Cardiac septum (tissue), 1 donor: ENCODE measurements at regions not wholly inside any gene's neighbourhood (a gene's known extent, or its start where the extent isn't known, plus 50 kb on each side); places are given as distances from the start of the nearest gene placed in this dataset.

Experiments used
- DNase-seq: peaks from one replicate; pipeline ENCODE4 v3.0.0-alpha.2; 2020; ENCODE audit warnings: low spot score
- intact Hi-C: fragments of 100-400 bp; cut with DNase I; formaldehyde crosslinking; loops from one replicate; pipeline ENCODE4 v1.14.0; 2022
- donor health status: DM: no; HTN: no; CAD: no.

- intact Hi-C loops = no loop called here
- no peak for DNase-seq
Measured at GRCh38 chr15:85298941-85299340, 81.5 kb upstream of the AKAP13 start.

GRCh38 chr15:85302271-85302670 lies 78.1 kb upstream of the AKAP13 start:
- intact Hi-C loops = no loop called here

GRCh38 chr15:85305050-85305449 lies 75.4 kb upstream of the AKAP13 start:
- intact Hi-C loops = no loop called here
- no peak for DNase-seq

More at GRCh38 chr15:85302271-85302670, 78.1 kb upstream of the AKAP13 start:
- DNase-seq = no peak

- intact Hi-C loops = no loop called here
- no peak for DNase-seq
Measured at GRCh38 chr15:85306946-85307686, 73.3 kb upstream of the AKAP13 start.

- intact Hi-C loops = no loop called here
- no peak for DNase-seq
Measured at GRCh38 chr15:85307687-85308045, 72.7 kb upstream of the AKAP13 start.

- intact Hi-C loops = no loop called here
- no peak for DNase-seq
Measured at GRCh38 chr15:85311647-85312046, 68.8 kb upstream of the AKAP13 start.

GRCh38 chr15:85312486-85312885 lies 67.9 kb upstream of the AKAP13 start:
- no peak for DNase-seq
- intact Hi-C loops = no loop called here

GRCh38 chr15:85312929-85313331 lies 67.5 kb upstream of the AKAP13 start:
- intact Hi-C loops = no loop called here
- DNase-seq = no peak

GRCh38 chr15:85313339-85313738 lies 67.1 kb upstream of the AKAP13 start:
- intact Hi-C loops = no loop called here
- DNase-seq = no peak

GRCh38 chr15:85314146-85314545 lies 66.3 kb upstream of the AKAP13 start:
- intact Hi-C loops = no loop called here
- no peak for DNase-seq

GRCh38 chr15:85314633-85315032 lies 65.8 kb upstream of the AKAP13 start:
- DNase-seq = no peak
- intact Hi-C loops = no loop called here

GRCh38 chr15:85316244-85316934 lies 64.0 kb upstream of the AKAP13 start:
- intact Hi-C loops = no loop called here
- no peak for DNase-seq

- intact Hi-C loops = no loop called here
- no peak for DNase-seq
Measured at GRCh38 chr15:85318048-85318731, 62.2 kb upstream of the AKAP13 start.

GRCh38 chr15:85318732-85319076 lies 61.7 kb upstream of the AKAP13 start:
- intact Hi-C loops = no loop called here
- no peak for DNase-seq

GRCh38 chr15:85324202-85324601 lies 56.2 kb upstream of the AKAP13 start:
- intact Hi-C loops = loop anchor here (10.0 kb wide), 1 partner anchor 521 kb away; no protein-coding TSS in a partner anchor
- no peak for DNase-seq

GRCh38 chr15:85325834-85326233 lies 54.6 kb upstream of the AKAP13 start:
- intact Hi-C loops = loop anchor here (10.0 kb wide), 1 partner anchor 519 kb away; no protein-coding TSS in a partner anchor
- DNase-seq = no peak

- intact Hi-C loops = loop anchor here (10.0 kb wide), 1 partner anchor 519 kb away; no protein-coding TSS in a partner anchor
- no peak for DNase-seq
Measured at GRCh38 chr15:85326291-85326690, 54.1 kb upstream of the AKAP13 start.

GRCh38 chr15:85327820-85328219 lies 52.6 kb upstream of the AKAP13 start:
- intact Hi-C loops = loop anchor here (10.0 kb wide), 1 partner anchor 517 kb away; no protein-coding TSS in a partner anchor
- no peak for DNase-seq

GRCh38 chr15:85329561-85330422 lies 50.6 kb upstream of the AKAP13 start:
- DNase-seq = no peak
- intact Hi-C loops = loop anchor here (2.0 to 10.0 kb wide), 5 partner anchors 93 to 515 kb away; no protein-coding TSS in a partner anchor
